Right lobe of liver (tissue), 4 donors: ENCODE measurements at regions not wholly inside any gene's neighbourhood (a gene's known extent, or its start where the extent isn't known, plus 50 kb on each side); places are given as distances from the start of the nearest gene placed in this dataset.

Source experiments
- POLR2A ChIP-seq: fragments of 450-650 bp; IDR thresholded peaks from one replicate; pipeline ENCODE4 v1.6.1; 2017; ENCODE audit warnings: antibody characterized with exemption, mild to moderate bottlenecking
- TF ChIP-seq, protein P1 (sequence below), 4 donors: fragments of 200-600 bp in 3 of 4; fragments of 450-650 bp in 1 of 4; IDR thresholded peaks; one replicate each; pipeline versions ENCODE4 v1.5.1 to v1.8.0; 2016 to 2022; ENCODE audit warnings: antibody characterized with exemption in 4 of 4, mild to moderate bottlenecking in 2 of 4
- donor health status: DM: no; HTN: no; CAD: no.
- donor health status: DM: no; HTN: no; CAD: no.
- donor health status: DM: no; HTN: yes; CAD: no.

DNA sequence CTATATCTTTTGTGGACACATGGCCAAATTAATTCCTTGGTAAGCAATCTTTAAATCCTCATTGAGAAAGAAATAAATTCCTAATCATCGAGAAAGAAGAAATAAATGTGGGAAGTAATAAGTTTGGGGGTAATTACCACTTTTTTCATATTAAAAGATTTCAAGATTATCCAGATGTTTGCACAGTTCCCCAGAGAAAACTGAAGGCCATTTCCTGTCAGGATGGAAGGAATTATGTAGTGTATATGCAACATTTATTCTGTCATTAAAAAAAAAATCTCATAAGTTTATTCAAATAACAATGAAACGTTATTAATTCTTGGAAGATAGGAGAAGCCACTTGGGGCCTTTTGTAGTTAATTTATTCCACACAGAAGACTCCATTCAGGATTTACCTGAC lies 385.6 kb upstream of the NR3C2 start:
- TF ChIP-seq POLR2A, result no peak
- TF ChIP-seq, protein P1, sequence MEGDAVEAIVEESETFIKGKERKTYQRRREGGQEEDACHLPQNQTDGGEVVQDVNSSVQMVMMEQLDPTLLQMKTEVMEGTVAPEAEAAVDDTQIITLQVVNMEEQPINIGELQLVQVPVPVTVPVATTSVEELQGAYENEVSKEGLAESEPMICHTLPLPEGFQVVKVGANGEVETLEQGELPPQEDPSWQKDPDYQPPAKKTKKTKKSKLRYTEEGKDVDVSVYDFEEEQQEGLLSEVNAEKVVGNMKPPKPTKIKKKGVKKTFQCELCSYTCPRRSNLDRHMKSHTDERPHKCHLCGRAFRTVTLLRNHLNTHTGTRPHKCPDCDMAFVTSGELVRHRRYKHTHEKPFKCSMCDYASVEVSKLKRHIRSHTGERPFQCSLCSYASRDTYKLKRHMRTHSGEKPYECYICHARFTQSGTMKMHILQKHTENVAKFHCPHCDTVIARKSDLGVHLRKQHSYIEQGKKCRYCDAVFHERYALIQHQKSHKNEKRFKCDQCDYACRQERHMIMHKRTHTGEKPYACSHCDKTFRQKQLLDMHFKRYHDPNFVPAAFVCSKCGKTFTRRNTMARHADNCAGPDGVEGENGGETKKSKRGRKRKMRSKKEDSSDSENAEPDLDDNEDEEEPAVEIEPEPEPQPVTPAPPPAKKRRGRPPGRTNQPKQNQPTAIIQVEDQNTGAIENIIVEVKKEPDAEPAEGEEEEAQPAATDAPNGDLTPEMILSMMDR (IDR thresholded peaks at IDR 0.05), result no peak
